Urinary bladder (tissue), 3 donors: ENCODE measurements at regions not wholly inside any gene's neighbourhood (a gene's known extent, or its start where the extent isn't known, plus 50 kb on each side); places are given as distances from the start of the nearest gene placed in this dataset.

ENCODE experiments used
- DNase-seq: peaks from one replicate; pipeline ENCODE4 v3.0.0-alpha.2; 2015; ENCODE audit errors: extremely low spot score
- H3K27ac ChIP-seq: one replicate; pipeline ENCODE4 v1.5.1; 2013; ENCODE audit warnings: low read depth, mild to moderate bottlenecking, moderate library complexity
- H3K36me3 ChIP-seq: one replicate; pipeline ENCODE4 v1.6.1; 2013; ENCODE audit warnings: mild to moderate bottlenecking, moderate library complexity; ENCODE audit not compliant: insufficient read depth
- H3K4me1 ChIP-seq: one replicate; pipeline ENCODE4 v1.6.1; 2013; ENCODE audit warnings: mild to moderate bottlenecking, moderate library complexity; ENCODE audit not compliant: insufficient read depth
- H3K4me3 ChIP-seq: one replicate; pipeline ENCODE4 v1.5.1; 2013; ENCODE audit warnings: low read depth, low read length
- WGBS: extraction: QIAGEN DNeasy Blood & Tissue Kit; methylation state at CpG from one replicate; pipeline ENCODE4 v1.1.7; 2013; 5-methylcytosine and 5-hydroxymethylcytosine counted together
- donor health status: healthy with polysubstance abuse.
- donor health status: healthy.

GRCh38 chr3:3705090-3705775 lies 94.0 kb upstream of the LRRN1 start:
- no peaks in the 10 kb centered on the region for H3K36me3 ChIP-seq
- 31% methylated on average over 6 of the region's 6 CpGs for WGBS
- no peaks in the 10 kb centered on the region for H3K4me1 ChIP-seq
- H3K27ac ChIP-seq: no peak overlapping the region
- no peak overlapping the region for H3K4me3 ChIP-seq
- DNase-seq: no peak

DNA sequence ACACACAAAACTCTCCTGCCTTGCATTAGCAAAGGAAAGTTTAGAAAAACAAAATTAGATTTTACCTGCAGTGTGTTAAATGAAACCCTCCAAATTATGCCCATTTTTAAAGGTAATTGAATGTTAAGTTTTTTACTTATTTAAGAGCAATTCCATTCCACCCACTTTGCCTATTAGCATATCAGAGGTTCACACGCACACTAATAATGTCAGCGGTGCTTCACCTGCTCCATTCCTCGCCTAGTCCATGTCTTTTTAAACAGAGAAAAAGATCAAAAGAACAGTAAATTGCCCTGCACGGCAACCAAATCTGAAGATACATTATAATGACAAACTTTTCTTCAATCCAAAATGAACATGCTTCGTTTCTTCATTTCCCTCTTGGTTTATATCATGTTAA lies 97.3 kb upstream of the LRRN1 start:
- Histone ChIP-seq H3K4me1 (no peaks in the 10 kb centered on the region), H3K27ac (no peak overlapping the region), H3K4me3 (no peak overlapping the region), H3K36me3 (no peaks in the 10 kb centered on the region)
- 74% methylated on average over 5 of the region's 5 CpGs for WGBS
- no peak for DNase-seq

DNA sequence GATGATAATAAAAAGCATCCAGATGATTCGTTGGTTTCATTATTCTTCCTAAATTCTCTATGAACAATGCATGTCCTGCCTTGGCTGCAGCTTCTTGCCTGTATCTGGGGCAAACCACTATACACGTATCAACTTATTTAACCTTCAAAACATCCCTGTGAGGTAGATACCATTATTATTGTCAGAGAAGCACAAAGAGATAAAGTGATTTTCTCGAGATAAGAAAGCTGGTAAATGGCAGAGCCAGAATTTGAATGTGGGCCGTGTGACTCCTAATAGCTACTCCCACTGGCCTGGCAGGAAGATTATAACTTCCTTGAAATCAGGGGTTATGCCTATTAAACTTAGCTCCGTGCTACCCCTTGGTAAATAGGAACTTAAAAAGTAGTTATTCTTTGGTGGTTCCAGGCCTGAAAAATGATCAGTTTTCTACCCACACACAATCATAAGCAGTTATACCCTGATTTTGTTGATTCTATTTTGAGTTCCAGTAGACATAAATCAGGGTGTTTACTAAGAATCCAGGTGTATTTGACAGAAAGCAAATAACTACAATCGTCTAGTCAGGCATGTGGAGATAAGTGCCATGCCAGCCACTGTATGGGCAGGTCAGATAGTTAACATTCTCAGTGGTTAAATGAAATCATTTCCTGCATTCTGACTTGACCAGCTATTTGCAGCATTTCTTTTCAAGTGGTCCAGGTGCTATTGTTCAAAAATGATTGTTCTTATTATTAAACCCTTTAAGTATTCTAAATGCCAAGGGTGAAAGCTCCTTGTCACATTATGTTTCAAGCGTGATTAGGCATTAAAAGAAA lies 99.2 kb upstream of the LRRN1 start:
- 65% methylated on average over 7 of the region's 7 CpGs for WGBS
- no peak overlapping the region for H3K27ac ChIP-seq
- H3K4me3 ChIP-seq: no peak overlapping the region
- no peaks in the 10 kb centered on the region for H3K36me3 ChIP-seq
- no peak for DNase-seq
- H3K4me1 ChIP-seq: no peaks in the 10 kb centered on the region

DNA sequence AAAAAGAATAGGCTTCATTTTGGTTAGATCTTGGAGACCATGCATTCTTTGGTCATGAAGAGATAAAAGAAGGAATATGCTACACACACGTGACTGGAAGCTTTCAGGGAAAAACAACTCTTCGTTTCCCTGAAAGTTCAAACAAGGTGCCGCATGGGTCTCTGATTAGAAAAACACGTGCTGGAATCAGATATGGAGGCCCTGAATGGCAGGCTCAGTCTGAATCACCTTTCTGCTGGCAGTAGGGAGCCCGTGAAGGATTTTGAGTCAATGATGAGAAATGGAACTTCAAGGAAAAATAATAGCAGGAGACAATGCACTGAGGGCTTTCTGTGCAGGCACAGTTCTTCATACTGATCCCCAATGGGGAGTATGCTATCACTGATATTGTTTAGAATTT lies 99.8 kb upstream of the LRRN1 start:
- no peaks in the 10 kb centered on the region for H3K36me3 ChIP-seq
- 78% methylated on average over 5 of the region's 5 CpGs for whole genome bisulfite sequencing
- DNase-seq: no peak
- H3K4me1 ChIP-seq: no peaks in the 10 kb centered on the region
- no peak overlapping the region for H3K27ac ChIP-seq
- H3K4me3 ChIP-seq: no peak overlapping the region

DNA sequence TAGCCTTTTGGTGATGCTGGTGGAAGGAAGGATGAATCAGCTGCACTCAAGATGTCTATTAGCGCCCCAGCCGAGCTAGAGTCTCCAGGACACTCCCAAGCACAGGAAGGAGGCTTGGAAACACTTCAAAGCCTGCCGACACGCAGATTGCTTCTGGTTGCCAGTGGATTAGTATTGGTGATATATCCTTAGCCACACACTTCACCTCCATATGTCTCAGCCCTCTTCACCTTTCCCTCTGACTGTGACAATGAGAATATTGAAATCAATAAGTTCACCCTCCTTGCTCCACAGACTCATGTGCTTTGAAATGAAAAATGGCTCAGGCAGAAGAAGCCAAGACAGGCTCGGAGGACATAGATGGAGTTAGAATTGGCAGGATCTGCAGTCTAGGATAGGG lies 102.9 kb upstream of the LRRN1 start:
- H3K4me3 ChIP-seq: no peak overlapping the region
- 69% methylated on average over 5 of the region's 5 CpGs for WGBS
- H3K27ac ChIP-seq: no peak overlapping the region
- no peaks in the 10 kb centered on the region for H3K4me1 ChIP-seq
- DNase-seq: no peak
- H3K36me3 ChIP-seq: no peaks in the 10 kb centered on the region

- no peak for DNase-seq
- WGBS: 92% methylated on average over 1 of the region's 1 CpG
- H3K27ac ChIP-seq: no peak overlapping the region
Observed at GRCh38 chr3:3693593-3693992, 105.6 kb upstream of the LRRN1 start.

GRCh38 chr3:3689601-3690375 lies 109.4 kb upstream of the LRRN1 start:
- DNase-seq: no peak
- Histone ChIP-seq H3K27ac (no peak overlapping the region), H3K4me3 (no peak overlapping the region), H3K36me3 (no peaks in the 10 kb centered on the region), H3K4me1 (no peaks in the 10 kb centered on the region)
- 91% methylated on average over 2 of the region's 2 CpGs for WGBS

More at GRCh38 chr3:3693593-3693992, 105.6 kb upstream of the LRRN1 start:
- Histone ChIP-seq H3K4me3 (no peak overlapping the region), H3K4me1 (no peaks in the 10 kb centered on the region), H3K36me3 (no peaks in the 10 kb centered on the region)

DNA sequence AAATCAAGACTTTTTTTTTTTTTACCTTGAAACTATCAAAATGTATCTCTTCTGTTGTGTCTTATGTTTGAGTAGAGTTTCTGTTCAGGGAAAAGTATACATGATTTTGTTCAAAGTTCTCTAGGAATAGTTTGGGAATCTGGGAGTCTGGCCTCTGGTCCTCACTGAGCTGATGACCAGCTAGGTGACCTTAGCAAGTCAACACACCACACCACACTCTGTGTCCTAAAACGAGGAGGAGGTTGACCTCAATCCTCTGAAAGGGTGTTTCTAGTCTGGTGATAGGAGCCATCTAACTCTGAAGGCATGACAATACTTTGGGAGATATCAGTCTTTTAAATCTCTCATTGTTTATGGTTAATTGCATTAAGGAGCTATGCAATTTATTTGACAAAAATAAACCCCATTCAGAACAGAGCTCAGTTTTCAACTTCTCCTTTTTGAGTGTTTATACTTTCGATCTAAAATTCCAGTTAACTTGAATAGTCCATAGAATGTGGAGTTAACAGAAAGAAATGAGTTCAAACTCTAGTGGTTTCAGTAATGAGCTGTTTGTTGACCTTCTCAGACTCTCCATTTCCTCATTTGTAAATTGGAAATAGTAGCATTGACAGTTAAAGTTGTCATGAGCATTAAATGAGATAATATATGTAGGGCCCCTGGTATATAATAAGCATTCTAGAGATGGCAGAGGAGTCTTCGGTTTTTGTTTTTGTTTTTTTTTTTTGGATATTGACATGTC lies 112.2 kb upstream of the LRRN1 start:
- Histone ChIP-seq H3K4me1 (no peaks in the 10 kb centered on the region), H3K4me3 (no peak overlapping the region), H3K36me3 (no peaks in the 10 kb centered on the region), H3K27ac (no peak overlapping the region)
- no peak for DNase-seq
- 57% methylated on average over 3 of the region's 3 CpGs for WGBS

DNA sequence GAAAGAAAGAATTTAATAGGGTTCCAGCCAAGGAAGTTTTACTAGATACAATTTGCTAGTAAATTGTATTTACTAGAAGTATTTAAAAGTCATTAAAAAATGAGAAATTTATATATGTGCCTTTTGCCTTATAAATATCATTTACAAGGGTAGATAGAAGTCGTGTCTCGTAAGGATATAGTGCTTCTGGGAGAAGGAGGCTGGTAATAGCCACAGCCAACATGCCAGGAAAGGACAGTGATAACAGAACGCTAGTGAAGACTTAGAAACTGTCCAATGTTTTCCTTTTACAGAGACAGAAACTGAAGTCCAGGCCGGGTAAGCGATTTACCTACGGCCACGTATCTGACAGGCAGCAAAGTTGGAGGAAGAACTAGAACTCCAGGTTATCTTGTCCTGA lies 113.5 kb upstream of the LRRN1 start:
- WGBS: 38% methylated on average over 7 of the region's 7 CpGs
- Histone ChIP-seq H3K27ac (no peak overlapping the region), H3K4me1 (no peaks in the 10 kb centered on the region), H3K36me3 (no peaks in the 10 kb centered on the region), H3K4me3 (no peak overlapping the region)
- DNase-seq: no peak

GRCh38 chr3:3683261-3683660 lies 116.0 kb upstream of the LRRN1 start:
- 96% methylated on average over 1 of the region's 1 CpG for WGBS
- H3K4me1 ChIP-seq: no peaks in the 10 kb centered on the region
- H3K36me3 ChIP-seq: no peaks in the 10 kb centered on the region
- DNase-seq: no peak
- no peak overlapping the region for H3K27ac ChIP-seq
- H3K4me3 ChIP-seq: no peak overlapping the region

GRCh38 chr3:3675801-3676200 lies 123.4 kb upstream of the LRRN1 start:
- no peaks in the 10 kb centered on the region for H3K36me3 ChIP-seq
- DNase-seq: no peak
- H3K27ac ChIP-seq: no peak overlapping the region
- WGBS: 38% methylated on average over 1 of the region's 1 CpG
- H3K4me1 ChIP-seq: no peaks in the 10 kb centered on the region
- H3K4me3 ChIP-seq: no peak overlapping the region

GRCh38 chr3:3675186-3675585 lies 124.0 kb upstream of the LRRN1 start:
- DNase-seq: no peak
- Histone ChIP-seq H3K27ac (no peak overlapping the region), H3K4me3 (no peak overlapping the region), H3K36me3 (no peaks in the 10 kb centered on the region), H3K4me1 (no peaks in the 10 kb centered on the region)

DNA sequence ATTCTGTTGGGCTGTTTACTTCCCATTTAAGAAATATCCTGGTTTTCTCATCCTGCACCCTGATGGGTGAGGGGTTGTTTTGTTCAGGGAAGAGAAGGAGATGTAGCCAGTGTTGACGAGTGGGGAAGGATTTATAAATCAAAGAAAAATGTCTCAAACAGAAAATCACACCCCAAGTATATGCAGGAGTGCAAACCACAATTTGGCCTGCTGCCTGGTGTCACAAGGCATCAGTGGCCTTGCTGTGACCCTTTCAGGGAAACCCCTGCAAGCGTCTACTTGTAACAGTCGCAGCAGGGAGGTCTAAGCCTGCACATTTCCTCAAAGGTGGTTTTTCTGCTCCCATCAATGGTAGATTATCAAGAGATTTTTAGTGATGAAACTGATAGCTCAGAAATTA lies 132.6 kb upstream of the LRRN1 start:
- Histone ChIP-seq H3K4me1 (no peaks in the 10 kb centered on the region), H3K36me3 (no peaks in the 10 kb centered on the region), H3K27ac (no peak overlapping the region), H3K4me3 (no peak overlapping the region)
- 41% methylated on average over 3 of the region's 3 CpGs for WGBS
- DNase-seq: no peak
